22Rv1 (cell line): ENCODE measurements at regions not wholly inside any gene's neighbourhood (a gene's known extent, or its start where the extent isn't known, plus 50 kb on each side); places are given as distances from the start of the nearest gene placed in this dataset.
"Not testable (repeated sequence)": the region's sequence is repeated elsewhere in the genome, so short reads cannot be mapped to it uniquely, and the experiment has no call there.

ENCODE experiments used
- H3K27ac ChIP-seq: fragments of 450-650 bp; 2 replicates; pipeline ENCODE4 v1.5.1; 2017
- CTCF ChIP-seq: fragments of 450-650 bp; IDR thresholded peaks from 2 replicates; pipeline ENCODE4 v1.5.1; 2017; ENCODE audit warnings: mild to moderate bottlenecking
- ZFX ChIP-seq: fragments of 450-650 bp; IDR thresholded peaks from 2 replicates; pipeline ENCODE4 v1.6.1; 2017; ENCODE audit warnings: antibody characterized with exemption, borderline replicate concordance

GRCh38 chr5:6076341-6077239 is 301.8 kb downstream of the MED10 start:
- no peak for TF ChIP-seq ZFX
- no peak for TF ChIP-seq CTCF
- H3K27ac ChIP-seq, result no peak overlapping the region

- not testable (repeated sequence) for H3K27ac ChIP-seq
Observed at GRCh38 chr5:6072488-6072887, 305.9 kb downstream of the MED10 start.

GRCh38 chr5:6069496-6070185 is 308.7 kb downstream of the MED10 start:
- H3K27ac ChIP-seq, result no peak overlapping the region
- no peak for TF ChIP-seq ZFX
- TF ChIP-seq CTCF, result no peak

GRCh38 chr5:6066016-6066415 is 312.3 kb downstream of the MED10 start:
- H3K27ac ChIP-seq, result no peak overlapping the region
- TF ChIP-seq ZFX (no peak), CTCF (no peak)

GRCh38 chr5:6059137-6059800 is 319.1 kb downstream of the MED10 start:
- H3K27ac ChIP-seq, result no peak overlapping the region
- TF ChIP-seq CTCF (no peak), ZFX (no peak)

GRCh38 chr5:6058055-6058715 is 320.2 kb downstream of the MED10 start:
- TF ChIP-seq ZFX (no peak), CTCF (no peak)
- no peak overlapping the region for H3K27ac ChIP-seq

- TF ChIP-seq ZFX (no peak), CTCF (no peak)
- H3K27ac ChIP-seq, result no peak overlapping the region
Observed at GRCh38 chr5:6056280-6056679, 322.1 kb downstream of the MED10 start.
